GM12865 (cell line): ENCODE measurements at regions not wholly inside any gene's neighbourhood (a gene's known extent, or its start where the extent isn't known, plus 50 kb on each side); places are given as distances from the start of the nearest gene placed in this dataset.

Experiments used
- DNase-seq: peaks from one replicate; pipeline ENCODE4 v3.0.0; 2010; ENCODE audit warnings: low read depth
- H3K4me3 ChIP-seq: 2 replicates; pipeline ENCODE4 v1.5.1; 2011; ENCODE audit warnings: mild to moderate bottlenecking, low read depth, low read length, control low read depth
- TF ChIP-seq, protein P1 (sequence below): IDR thresholded peaks from 2 replicates; pipeline ENCODE4 v1.5.1; 2011; ENCODE audit warnings: low read length, control low read depth, low read depth, inconsistent platforms; ENCODE audit not compliant: insufficient read depth; ENCODE audit errors: missing control alignments

DNA sequence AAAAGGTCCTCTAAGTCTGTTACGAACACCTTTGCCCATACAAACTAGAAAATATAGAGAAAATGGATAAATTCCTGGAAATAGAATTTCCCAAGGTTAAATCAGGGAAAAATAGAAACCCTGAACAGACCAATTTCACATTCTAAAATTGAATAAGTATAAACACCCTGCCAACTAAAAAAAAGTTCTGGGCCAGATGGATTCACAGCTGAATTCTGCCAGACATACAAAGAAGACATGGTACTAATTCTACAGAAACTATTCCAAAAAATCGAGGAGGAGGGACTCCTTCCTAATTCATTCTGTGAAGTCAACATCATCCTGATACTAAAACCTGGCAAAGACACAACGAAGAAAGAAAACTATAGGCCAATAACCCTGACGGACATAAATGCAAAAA is 400.4 kb upstream of the SEMA3A start:
- DNase-seq: no peak
- TF ChIP-seq, protein P1, sequence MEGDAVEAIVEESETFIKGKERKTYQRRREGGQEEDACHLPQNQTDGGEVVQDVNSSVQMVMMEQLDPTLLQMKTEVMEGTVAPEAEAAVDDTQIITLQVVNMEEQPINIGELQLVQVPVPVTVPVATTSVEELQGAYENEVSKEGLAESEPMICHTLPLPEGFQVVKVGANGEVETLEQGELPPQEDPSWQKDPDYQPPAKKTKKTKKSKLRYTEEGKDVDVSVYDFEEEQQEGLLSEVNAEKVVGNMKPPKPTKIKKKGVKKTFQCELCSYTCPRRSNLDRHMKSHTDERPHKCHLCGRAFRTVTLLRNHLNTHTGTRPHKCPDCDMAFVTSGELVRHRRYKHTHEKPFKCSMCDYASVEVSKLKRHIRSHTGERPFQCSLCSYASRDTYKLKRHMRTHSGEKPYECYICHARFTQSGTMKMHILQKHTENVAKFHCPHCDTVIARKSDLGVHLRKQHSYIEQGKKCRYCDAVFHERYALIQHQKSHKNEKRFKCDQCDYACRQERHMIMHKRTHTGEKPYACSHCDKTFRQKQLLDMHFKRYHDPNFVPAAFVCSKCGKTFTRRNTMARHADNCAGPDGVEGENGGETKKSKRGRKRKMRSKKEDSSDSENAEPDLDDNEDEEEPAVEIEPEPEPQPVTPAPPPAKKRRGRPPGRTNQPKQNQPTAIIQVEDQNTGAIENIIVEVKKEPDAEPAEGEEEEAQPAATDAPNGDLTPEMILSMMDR: no peak
- H3K4me3 ChIP-seq: no peak overlapping the region

- TF ChIP-seq, protein P1: no peak
- no peak for DNase-seq
- no peak overlapping the region for H3K4me3 ChIP-seq
Measured at GRCh38 chr7:84591897-84592296, 397.3 kb upstream of the SEMA3A start.

- TF ChIP-seq, protein P1: no peak
Measured at GRCh38 chr7:84589012-84589411, 394.4 kb upstream of the SEMA3A start.

GRCh38 chr7:84583331-84583730 is 388.7 kb upstream of the SEMA3A start:
- H3K4me3 ChIP-seq: no peak overlapping the region
- TF ChIP-seq, protein P1: no peak
- DNase-seq: no peak

More at GRCh38 chr7:84589012-84589411, 394.4 kb upstream of the SEMA3A start:
- DNase-seq: no peak
- no peak overlapping the region for H3K4me3 ChIP-seq

- H3K4me3 ChIP-seq: no peak overlapping the region
- TF ChIP-seq, protein P1: no peak
- no peak for DNase-seq
Measured at GRCh38 chr7:84582747-84583146, 388.2 kb upstream of the SEMA3A start.

GRCh38 chr7:84578825-84579224 is 384.2 kb upstream of the SEMA3A start:
- no peak for DNase-seq
- TF ChIP-seq, protein P1: no peak
- no peak overlapping the region for H3K4me3 ChIP-seq

- TF ChIP-seq, protein P1: no peak
- DNase-seq: peak; percentile 21
- no peak overlapping the region for H3K4me3 ChIP-seq
Measured at GRCh38 chr7:84568781-84569180, 374.2 kb upstream of the SEMA3A start.
